ENCODE measurements at regions not wholly inside any gene's neighbourhood (a gene's known extent, or its start where the extent isn't known, plus 50 kb on each side); places are given as distances from the start of the nearest gene placed in this dataset.
A peak's percentile ranks its signal among the peaks of the same experiment; 100 is the strongest.
"Not testable (repeated sequence)": the region's sequence is repeated elsewhere in the genome, so short reads cannot be mapped to it uniquely, and the experiment has no call there.

- H3K4me3 ChIP-seq (ENCODE audit: low read depth, low read length) = no peak overlapping the region
- peak; percentile 52 for TF ChIP-seq CTCF (IDR thresholded peaks at IDR 0.05; ENCODE audit: low read depth, low read length)
- no peaks in the 10 kb centered on the region for H3K27me3 ChIP-seq (ENCODE audit: control insufficient read depth, insufficient read depth, low read length)
- DNase-seq (ENCODE audit: low read depth, low spot score) = no peak
- ChIA-PET POLR2A (no interaction called here), CTCF (interaction anchor here (1.1 kb wide), 1 partner anchor 113 kb away, joined by 3 read pairs; no protein-coding TSS in a partner anchor)
- H3K9me3 ChIP-seq (ENCODE audit: control insufficient read depth, insufficient read depth, low read length) = peaks cover 14% of the 10 kb centered on the region
- H3K27ac ChIP-seq (ENCODE audit: low read depth, low read length) = no peak overlapping the region
These were observed 86.2 kb upstream of the CDH9 start for GRCh38 chr5:27124590-27124989.

GRCh38 chr5:27119736-27120321, 81.4 kb upstream of the CDH9 start:
- CTCF ChIA-PET; H3K27ac ChIP-seq (ENCODE audit: low read depth, low read length): not testable (repeated sequence)

GRCh38 chr5:27103486-27103885, 65.1 kb upstream of the CDH9 start:
- ChIA-PET POLR2A (no interaction called here), CTCF (no interaction called here)
- no peak overlapping the region for H3K27ac ChIP-seq (ENCODE audit: low read depth, low read length)
- no peaks in the 10 kb centered on the region for H3K27me3 ChIP-seq (ENCODE audit: control insufficient read depth, insufficient read depth, low read length)
- no peaks in the 10 kb centered on the region for H3K9me3 ChIP-seq (ENCODE audit: control insufficient read depth, insufficient read depth, low read length)
- no peak overlapping the region for H3K4me3 ChIP-seq (ENCODE audit: low read depth, low read length)
- no peak for DNase-seq (ENCODE audit: low read depth, low spot score)
- TF ChIP-seq CTCF (IDR thresholded peaks at IDR 0.05; ENCODE audit: low read depth, low read length) = no peak

More at GRCh38 chr5:27119736-27120321, 81.4 kb upstream of the CDH9 start:
- H3K27me3 ChIP-seq (ENCODE audit: control insufficient read depth, insufficient read depth, low read length); POLR2A ChIA-PET; H3K4me3 ChIP-seq (ENCODE audit: low read depth, low read length); DNase-seq (ENCODE audit: low read depth, low spot score): not testable (repeated sequence)
- H3K9me3 ChIP-seq (ENCODE audit: control insufficient read depth, insufficient read depth, low read length) = peaks cover 15% of the 10 kb centered on the region

- H3K4me3 ChIP-seq (ENCODE audit: low read depth, low read length); CTCF ChIA-PET; H3K27ac ChIP-seq (ENCODE audit: low read depth, low read length); H3K9me3 ChIP-seq (ENCODE audit: control insufficient read depth, insufficient read depth, low read length); POLR2A ChIA-PET; DNase-seq (ENCODE audit: low read depth, low spot score); H3K27me3 ChIP-seq (ENCODE audit: control insufficient read depth, insufficient read depth, low read length): not testable (repeated sequence)
These were observed 57.4 kb upstream of the CDH9 start for GRCh38 chr5:27095761-27096160.

GRCh38 chr5:27093279-27093678, 54.9 kb upstream of the CDH9 start:
- no peak overlapping the region for H3K27ac ChIP-seq (ENCODE audit: low read depth, low read length)
- no peaks in the 10 kb centered on the region for H3K27me3 ChIP-seq (ENCODE audit: control insufficient read depth, insufficient read depth, low read length)
- ChIA-PET CTCF (no interaction called here), POLR2A (no interaction called here)
- no peak overlapping the region for H3K4me3 ChIP-seq (ENCODE audit: low read depth, low read length)
- no peak for DNase-seq (ENCODE audit: low read depth, low spot score)
- no peaks in the 10 kb centered on the region; the same call in 1 of the 2 replicates for H3K9me3 ChIP-seq (ENCODE audit: control insufficient read depth, insufficient read depth, low read length)
- TF ChIP-seq CTCF (IDR thresholded peaks at IDR 0.05; ENCODE audit: low read depth, low read length) = no peak

- ChIA-PET POLR2A (no interaction called here), CTCF (no interaction called here)
- no peaks in the 10 kb centered on the region for H3K27me3 ChIP-seq (ENCODE audit: control insufficient read depth, insufficient read depth, low read length)
- H3K9me3 ChIP-seq (ENCODE audit: control insufficient read depth, insufficient read depth, low read length) = no peaks in the 10 kb centered on the region; the same call in 1 of the 2 replicates
- TF ChIP-seq CTCF (IDR thresholded peaks at IDR 0.05; ENCODE audit: low read depth, low read length) = no peak
- no peak overlapping the region for H3K27ac ChIP-seq (ENCODE audit: low read depth, low read length)
- no peak overlapping the region for H3K4me3 ChIP-seq (ENCODE audit: low read depth, low read length)
- no peak for DNase-seq (ENCODE audit: low read depth, low spot score)
These were observed 53.5 kb upstream of the CDH9 start for GRCh38 chr5:27091858-27092257.

GRCh38 chr5:27088822-27089221, 50.4 kb upstream of the CDH9 start:
- CTCF ChIA-PET; H3K27me3 ChIP-seq (ENCODE audit: control insufficient read depth, insufficient read depth, low read length); POLR2A ChIA-PET: not testable (repeated sequence)

More at GRCh38 chr5:27088822-27089221, 50.4 kb upstream of the CDH9 start:
- H3K4me3 ChIP-seq (ENCODE audit: low read depth, low read length); DNase-seq (ENCODE audit: low read depth, low spot score); H3K27ac ChIP-seq (ENCODE audit: low read depth, low read length); H3K9me3 ChIP-seq (ENCODE audit: control insufficient read depth, insufficient read depth, low read length): not testable (repeated sequence)
